DND-41 (cell line): ENCODE measurements at regions not wholly inside any gene's neighbourhood (a gene's known extent, or its start where the extent isn't known, plus 50 kb on each side); places are given as distances from the start of the nearest gene placed in this dataset.

Source experiments
- ATAC-seq: fragments of 200-7000 bp; cut with Tn5 transposase; 3 replicates; pipeline ENCODE4 v1.9.1; 2021; ENCODE audit warnings: low read depth; ENCODE audit not compliant: insufficient read depth
- DNase-seq: peaks from one replicate; pipeline ENCODE4 v3.0.0-alpha.2; 2020
- H2AFZ ChIP-seq: 2 replicates; pipeline ENCODE4 v1.6.0; 2012; ENCODE audit warnings: low read depth, low read length
- H3K27ac ChIP-seq: 2 replicates; pipeline ENCODE4 v1.5.1; 2012; ENCODE audit warnings: low read length, inconsistent platforms
- H3K27me3 ChIP-seq: fragments of 200-600 bp; sonication (generic); 2 replicates; pipeline ENCODE4 v1.6.0; 2012; ENCODE audit warnings: low read length, mild to moderate bottlenecking, inconsistent platforms; ENCODE audit not compliant: insufficient read depth, poor library complexity
- H3K36me3 ChIP-seq: 2 replicates; pipeline ENCODE4 v1.5.1; 2012; ENCODE audit warnings: low read length, inconsistent platforms; ENCODE audit not compliant: insufficient read depth
- H3K4me1 ChIP-seq: 2 replicates; pipeline ENCODE4 v1.5.1; 2012; ENCODE audit warnings: mild to moderate bottlenecking, low read length; ENCODE audit not compliant: insufficient read depth
- H3K4me2 ChIP-seq: 2 replicates; pipeline ENCODE4 v1.6.0; 2012; ENCODE audit warnings: mild to moderate bottlenecking, moderate library complexity, low read length, inconsistent platforms; ENCODE audit not compliant: insufficient read depth
- H3K4me3 ChIP-seq, 2 experiments: fragments of 200-600 bp in 1 of 2; shearing (Covaris generic) in 1 of 2; 2 replicates each; pipeline ENCODE4 v1.5.1; 2012 to 2016; ENCODE audit warnings: inconsistent platforms in 2 of 2, low read length in 2 of 2, mild to moderate bottlenecking in 2 of 2, low read depth in 1 of 2, moderate library complexity in 1 of 2
- H3K79me2 ChIP-seq: 2 replicates; pipeline ENCODE4 v1.6.0; 2012; ENCODE audit warnings: low read length, inconsistent platforms; ENCODE audit not compliant: insufficient read depth
- H3K9ac ChIP-seq: 2 replicates; pipeline ENCODE4 v1.6.0; 2012; ENCODE audit warnings: low read depth, mild to moderate bottlenecking, inconsistent platforms, low read length, moderate library complexity
- H3K9me3 ChIP-seq: 2 replicates; pipeline ENCODE4 v1.5.1; 2012; ENCODE audit warnings: low read length, moderate library complexity, mild to moderate bottlenecking, inconsistent platforms; ENCODE audit not compliant: insufficient read depth, severe bottlenecking
- H4K20me1 ChIP-seq: 2 replicates; pipeline ENCODE4 v1.6.0; 2012; ENCODE audit warnings: low read length; ENCODE audit not compliant: insufficient read depth
- CTCF ChIP-seq: IDR thresholded peaks from 2 replicates; pipeline ENCODE4 v1.5.1; 2012; ENCODE audit warnings: borderline replicate concordance, low read length, moderate library complexity, mild to moderate bottlenecking; ENCODE audit not compliant: poor library complexity, severe bottlenecking; ENCODE audit errors: extremely low read depth
- EZH2 ChIP-seq: IDR thresholded peaks from 3 replicates; pipeline ENCODE4 v1.6.1; 2012; ENCODE audit warnings: borderline replicate concordance, low read depth, mild to moderate bottlenecking, moderate library complexity, low read length, inconsistent platforms; ENCODE audit not compliant: severe bottlenecking

DNA sequence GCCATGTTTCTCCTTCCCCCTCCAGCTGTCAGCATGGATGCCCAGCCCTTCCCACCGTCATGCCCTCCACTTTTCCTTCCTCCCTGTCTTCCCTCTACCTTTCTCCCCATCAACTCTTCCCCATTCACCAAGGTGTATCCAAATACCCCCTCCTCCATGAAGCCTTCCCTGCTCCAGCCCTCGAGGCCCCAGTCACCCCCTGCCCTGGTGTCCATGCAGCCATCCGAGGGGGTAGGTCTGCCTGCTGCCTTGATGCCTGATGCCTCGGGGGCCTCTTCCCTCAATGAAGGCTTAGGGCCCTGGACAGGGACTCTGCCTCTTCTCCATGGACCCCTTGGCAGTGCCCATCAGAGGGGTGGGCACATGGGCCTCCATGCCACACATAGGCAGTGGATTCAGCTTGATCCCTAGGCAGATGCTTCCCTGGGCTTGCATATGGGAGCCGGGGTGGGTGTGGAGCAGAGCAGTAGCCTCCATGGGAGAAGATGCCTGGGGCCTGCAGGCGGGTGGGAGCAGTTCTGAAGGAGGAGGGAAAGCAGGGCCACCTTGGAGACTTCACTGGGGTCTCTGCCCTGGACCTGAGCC, 795.8 kb downstream of the BRD1 start:
- ATAC-seq (no peak), DNase-seq (no peak)
- H3K4me1 ChIP-seq = no peaks in the 10 kb centered on the region
- peaks cover 3% of the 10 kb centered on the region; the same call in 1 of the 2 replicates for H4K20me1 ChIP-seq
- H3K36me3 ChIP-seq = no peaks in the 10 kb centered on the region
- H3K79me2 ChIP-seq = no peaks in the 10 kb centered on the region
- H3K9ac ChIP-seq = no peak overlapping the region
- no peak overlapping the region for H3K27ac ChIP-seq
- no peak for TF ChIP-seq EZH2
- TF ChIP-seq CTCF = no peak
- no peak overlapping the region for H2AFZ ChIP-seq
- H3K4me2 ChIP-seq = no peak overlapping the region
- H3K27me3 ChIP-seq = no peaks in the 10 kb centered on the region
- H3K9me3 ChIP-seq = no peaks in the 10 kb centered on the region
- H3K4me3 ChIP-seq = no peak overlapping the region

GRCh38 chr22:49028111-49028510, 799.6 kb downstream of the BRD1 start:
- no peak for ATAC-seq
- no peak overlapping the region for H3K27ac ChIP-seq
- H3K4me2 ChIP-seq = no peak overlapping the region
- DNase-seq = no peak
- no peaks in the 10 kb centered on the region for H3K27me3 ChIP-seq
- H3K36me3 ChIP-seq = no peaks in the 10 kb centered on the region
- TF ChIP-seq CTCF = no peak
- TF ChIP-seq EZH2 = no peak
- H3K4me1 ChIP-seq = no peaks in the 10 kb centered on the region
- no peak overlapping the region for H2AFZ ChIP-seq
- H4K20me1 ChIP-seq = no peaks in the 10 kb centered on the region; the same call in 1 of the 2 replicates
- no peaks in the 10 kb centered on the region for H3K79me2 ChIP-seq
- H3K4me3 ChIP-seq = no peak overlapping the region
- H3K9me3 ChIP-seq = no peaks in the 10 kb centered on the region
- no peak overlapping the region for H3K9ac ChIP-seq

DNA sequence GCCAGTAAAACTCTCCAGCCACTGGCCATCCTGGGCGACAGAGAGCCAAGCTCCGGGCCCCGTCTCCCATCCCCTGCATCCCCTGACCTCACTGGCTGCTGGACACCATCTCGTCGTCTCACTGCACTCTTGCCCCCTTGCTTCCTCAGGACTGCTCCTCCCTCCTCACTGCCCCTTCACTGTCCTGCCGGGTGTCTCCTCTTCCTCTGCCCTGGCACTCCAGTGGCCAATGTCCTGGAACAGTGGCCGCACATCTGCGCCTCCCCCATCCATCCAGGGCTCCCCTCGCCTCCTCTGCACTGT, 800.4 kb downstream of the BRD1 start:
- no peaks in the 10 kb centered on the region for H3K36me3 ChIP-seq
- H3K27ac ChIP-seq = no peak overlapping the region
- no peaks in the 10 kb centered on the region for H3K9me3 ChIP-seq
- H3K4me1 ChIP-seq = no peaks in the 10 kb centered on the region
- ATAC-seq (no peak), DNase-seq (no peak)
- no peak overlapping the region for H3K4me3 ChIP-seq
- TF ChIP-seq EZH2 (no peak), CTCF (no peak)
- H3K79me2 ChIP-seq = no peaks in the 10 kb centered on the region
- no peak overlapping the region for H2AFZ ChIP-seq
- H3K9ac ChIP-seq = no peak overlapping the region
- H3K4me2 ChIP-seq = no peak overlapping the region
- H3K27me3 ChIP-seq = no peaks in the 10 kb centered on the region
- H4K20me1 ChIP-seq = no peaks in the 10 kb centered on the region; the same call in 1 of the 2 replicates
